ENCODE measurements at regions not wholly inside any gene's neighbourhood (a gene's known extent, or its start where the extent isn't known, plus 50 kb on each side); places are given as distances from the start of the nearest gene placed in this dataset.

- no peak overlapping the region for H3K4me3 ChIP-seq (ENCODE audit: low read depth, low read length)
- TF ChIP-seq CTCF (IDR thresholded peaks at IDR 0.05; ENCODE audit: insufficient read depth, low read length, missing control alignments), result no peak
- CTCF ChIA-PET, result no interaction called here
- DNase-seq (ENCODE audit: low read depth, low spot score), result no peak
- POLR2A ChIA-PET, result no interaction called here
Observed at GRCh38 chr7:152528612-152529011, 92.8 kb upstream of the KMT2C start.

- CTCF ChIA-PET, result interaction anchor here (0.6 kb wide), 1 partner anchor 80 kb away, joined by 3 read pairs; no protein-coding TSS in a partner anchor
- no peak overlapping the region for H3K4me3 ChIP-seq (ENCODE audit: low read depth, low read length)
- POLR2A ChIA-PET, result no interaction called here
- TF ChIP-seq CTCF (IDR thresholded peaks at IDR 0.05; ENCODE audit: insufficient read depth, low read length, missing control alignments), result no peak
- no peak for DNase-seq (ENCODE audit: low read depth, low spot score)
Observed at GRCh38 chr7:152527610-152528032, 91.8 kb upstream of the KMT2C start.

- no peak overlapping the region for H3K4me3 ChIP-seq (ENCODE audit: low read depth, low read length)
- ChIA-PET CTCF (no interaction called here), POLR2A (no interaction called here)
- no peak for DNase-seq (ENCODE audit: low read depth, low spot score)
- TF ChIP-seq CTCF (IDR thresholded peaks at IDR 0.05; ENCODE audit: insufficient read depth, low read length, missing control alignments), result no peak
Observed at GRCh38 chr7:152523916-152524315, 88.1 kb upstream of the KMT2C start.

GRCh38 chr7:152522571-152523067 is 86.8 kb upstream of the KMT2C start:
- DNase-seq (ENCODE audit: low read depth, low spot score), result no peak
- H3K4me3 ChIP-seq (ENCODE audit: low read depth, low read length), result no peak overlapping the region; the same call in 1 of the 2 replicates
- CTCF ChIA-PET, result no interaction called here
- POLR2A ChIA-PET, result no interaction called here
- TF ChIP-seq CTCF (IDR thresholded peaks at IDR 0.05; ENCODE audit: insufficient read depth, low read length, missing control alignments), result no peak

- DNase-seq (ENCODE audit: low read depth, low spot score), result no peak
- no peak overlapping the region for H3K4me3 ChIP-seq (ENCODE audit: low read depth, low read length)
- ChIA-PET POLR2A (no interaction called here), CTCF (no interaction called here)
- no peak for TF ChIP-seq CTCF (IDR thresholded peaks at IDR 0.05; ENCODE audit: insufficient read depth, low read length, missing control alignments)
Observed at GRCh38 chr7:152521420-152522337, 85.9 kb upstream of the KMT2C start.

GRCh38 chr7:152520861-152521302 is 85.1 kb upstream of the KMT2C start:
- no peak for DNase-seq (ENCODE audit: low read depth, low spot score)
- POLR2A ChIA-PET, result no interaction called here
- TF ChIP-seq CTCF (IDR thresholded peaks at IDR 0.05; ENCODE audit: insufficient read depth, low read length, missing control alignments), result no peak
- no peak overlapping the region for H3K4me3 ChIP-seq (ENCODE audit: low read depth, low read length)
- CTCF ChIA-PET, result no interaction called here
